C4-2B (cell line): ENCODE measurements at regions not wholly inside any gene's neighbourhood (a gene's known extent, or its start where the extent isn't known, plus 50 kb on each side); places are given as distances from the start of the nearest gene placed in this dataset.

Experiments used
- ZFX ChIP-seq: fragments of 450-650 bp; IDR thresholded peaks from 2 replicates; pipeline ENCODE4 v1.6.1; 2017
- TF ChIP-seq, protein P1 (sequence below): fragments of 450-650 bp; conservative IDR thresholded peaks from 2 replicates; pipeline ENCODE4 v1.5.1; 2017; ENCODE audit warnings: mild to moderate bottlenecking

DNA sequence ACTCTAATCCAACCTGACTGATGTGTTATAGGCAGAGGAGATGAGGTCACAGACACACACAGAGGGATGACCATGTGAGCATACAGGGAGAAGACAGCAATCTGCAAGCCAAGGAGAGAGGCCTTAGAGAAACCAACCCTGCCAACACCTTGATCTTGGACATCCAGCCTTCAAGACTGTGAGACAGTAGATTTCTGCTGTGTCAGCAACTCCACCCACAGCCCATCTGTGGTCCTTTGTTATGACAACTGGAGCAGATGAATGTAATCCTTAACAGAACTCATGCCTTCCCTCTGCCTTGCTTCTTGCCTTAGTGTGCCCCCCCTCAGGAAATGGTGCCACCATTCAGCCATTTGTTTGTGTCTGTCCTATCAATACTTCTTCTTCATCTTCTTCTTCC, 107.4 kb downstream of the NXNL2 start:
- TF ChIP-seq, protein P1, sequence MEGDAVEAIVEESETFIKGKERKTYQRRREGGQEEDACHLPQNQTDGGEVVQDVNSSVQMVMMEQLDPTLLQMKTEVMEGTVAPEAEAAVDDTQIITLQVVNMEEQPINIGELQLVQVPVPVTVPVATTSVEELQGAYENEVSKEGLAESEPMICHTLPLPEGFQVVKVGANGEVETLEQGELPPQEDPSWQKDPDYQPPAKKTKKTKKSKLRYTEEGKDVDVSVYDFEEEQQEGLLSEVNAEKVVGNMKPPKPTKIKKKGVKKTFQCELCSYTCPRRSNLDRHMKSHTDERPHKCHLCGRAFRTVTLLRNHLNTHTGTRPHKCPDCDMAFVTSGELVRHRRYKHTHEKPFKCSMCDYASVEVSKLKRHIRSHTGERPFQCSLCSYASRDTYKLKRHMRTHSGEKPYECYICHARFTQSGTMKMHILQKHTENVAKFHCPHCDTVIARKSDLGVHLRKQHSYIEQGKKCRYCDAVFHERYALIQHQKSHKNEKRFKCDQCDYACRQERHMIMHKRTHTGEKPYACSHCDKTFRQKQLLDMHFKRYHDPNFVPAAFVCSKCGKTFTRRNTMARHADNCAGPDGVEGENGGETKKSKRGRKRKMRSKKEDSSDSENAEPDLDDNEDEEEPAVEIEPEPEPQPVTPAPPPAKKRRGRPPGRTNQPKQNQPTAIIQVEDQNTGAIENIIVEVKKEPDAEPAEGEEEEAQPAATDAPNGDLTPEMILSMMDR = no peak
- no peak for TF ChIP-seq ZFX
